ENCODE measurements at regions not wholly inside any gene's neighbourhood (a gene's known extent, or its start where the extent isn't known, plus 50 kb on each side); places are given as distances from the start of the nearest gene placed in this dataset.

DNA sequence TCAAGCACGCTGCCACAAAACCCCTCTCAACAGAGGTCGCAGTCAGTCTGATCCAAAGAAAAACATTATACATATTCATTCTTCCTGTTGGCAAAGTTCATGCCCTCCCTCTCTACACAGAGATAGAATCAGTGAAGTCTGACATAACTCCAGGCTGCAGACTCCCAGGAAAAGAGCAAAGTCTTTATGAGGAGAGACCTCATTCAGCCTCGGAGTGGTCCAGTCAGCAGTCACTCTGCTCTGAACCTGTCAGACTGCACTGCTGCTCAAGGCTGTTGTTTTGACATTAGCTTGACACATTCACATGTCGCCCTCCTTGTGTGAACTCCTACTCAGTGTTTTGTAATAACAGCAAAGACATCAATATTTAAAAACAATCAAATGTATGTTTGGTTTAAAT is 241.2 kb upstream of the G2E3 start:
- intact Hi-C loops (cut with DNase I), result no loop called here
- Histone ChIP-seq H3K9me3 (peaks cover 0 to 3% of the 10 kb centered on the region in 2 donors), H3K4me3 (no peak overlapping the region), H3K36me3 (no peaks in the 10 kb centered on the region), H3K4me1 (ENCODE audit: insufficient read depth) (no peaks in the 10 kb centered on the region), H3K27me3 (no peaks in the 10 kb centered on the region), H3K27ac (no peak overlapping the region)
- 69 to 71% (median 71%) methylated on average over 4 of the region's 4 CpGs for WGBS, 3 donors
- DNase-seq, result no peak
- TF ChIP-seq CTCF (IDR thresholded peaks at IDR 0.05) (no peak), POLR2A (IDR thresholded peaks at IDR 0.05) (no peak), EP300 (IDR thresholded peaks at IDR 0.05) (no peak)

DNA sequence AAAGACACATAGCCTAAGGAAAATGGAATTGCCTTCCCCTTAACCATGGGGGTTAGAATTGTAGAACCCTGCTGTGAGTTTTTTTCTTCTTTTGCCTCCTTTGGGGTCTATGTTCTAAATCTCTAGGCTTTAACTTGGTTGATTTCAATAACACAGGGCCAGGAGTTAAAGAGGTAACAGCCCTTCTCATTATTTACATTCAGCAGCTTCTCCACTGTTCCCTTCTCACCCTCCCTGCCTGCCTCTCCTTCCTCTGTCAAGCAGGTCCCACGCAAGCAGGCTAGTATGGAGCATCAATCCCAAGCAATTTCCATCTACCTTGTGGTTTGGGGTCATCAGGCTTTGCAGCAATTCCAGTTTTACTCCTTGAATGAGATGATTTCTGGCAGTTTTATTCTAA is 236.1 kb upstream of the G2E3 start:
- WGBS, 3 donors, result 38 to 49% (median 44%) methylated on average over 1 of the region's 1 CpG
- no peak overlapping the region for H3K27ac ChIP-seq
- no peaks in the 10 kb centered on the region for H3K27me3 ChIP-seq
- H3K36me3 ChIP-seq, result no peaks in the 10 kb centered on the region
- no peak for DNase-seq
- H3K9me3 ChIP-seq, result no peaks in the 10 kb centered on the region
- H3K4me3 ChIP-seq, result no peak overlapping the region
- intact Hi-C loops (cut with DNase I), result no loop called here
- TF ChIP-seq POLR2A (IDR thresholded peaks at IDR 0.05), result no peak
- no peak for TF ChIP-seq EP300 (IDR thresholded peaks at IDR 0.05)
- no peak for TF ChIP-seq CTCF (IDR thresholded peaks at IDR 0.05)
- H3K4me1 ChIP-seq (ENCODE audit: insufficient read depth), result no peaks in the 10 kb centered on the region

DNA sequence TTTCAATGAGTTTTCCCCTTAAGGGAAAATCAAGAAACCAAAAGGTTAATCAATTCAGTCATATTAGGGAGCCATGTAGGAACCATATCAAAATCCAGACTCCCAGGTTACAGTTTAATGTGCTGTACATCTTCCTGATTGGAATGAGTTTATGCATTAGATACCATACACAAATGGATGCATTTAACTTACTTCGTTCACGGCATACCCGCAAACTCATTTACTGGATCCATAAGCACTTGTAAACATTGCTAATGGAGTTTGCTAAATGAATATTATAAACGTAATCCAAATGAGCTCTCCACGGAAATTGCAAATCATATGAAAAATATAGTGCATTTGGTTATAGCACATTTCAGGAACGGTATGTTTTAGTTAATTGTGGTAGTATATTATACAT is 228.9 kb upstream of the G2E3 start:
- H3K27me3 ChIP-seq, result no peaks in the 10 kb centered on the region
- H3K4me3 ChIP-seq, result no peak overlapping the region
- no peak overlapping the region for H3K27ac ChIP-seq
- DNase-seq, result no peak
- no peaks in the 10 kb centered on the region for H3K36me3 ChIP-seq
- TF ChIP-seq EP300 (IDR thresholded peaks at IDR 0.05) (no peak), CTCF (IDR thresholded peaks at IDR 0.05) (no peak), POLR2A (IDR thresholded peaks at IDR 0.05) (no peak)
- H3K4me1 ChIP-seq (ENCODE audit: insufficient read depth), result no peaks in the 10 kb centered on the region
- intact Hi-C loops (cut with DNase I), result no loop called here
- no peaks in the 10 kb centered on the region for H3K9me3 ChIP-seq
- WGBS, 3 donors, result 86 to 87% (median 87%) methylated on average over 6 of the region's 6 CpGs

GRCh38 chr14:30330445-30330844 is 228.5 kb upstream of the G2E3 start:
- H3K9me3 ChIP-seq, result no peaks in the 10 kb centered on the region
- DNase-seq, result no peak
- no peak overlapping the region for H3K27ac ChIP-seq
- no peaks in the 10 kb centered on the region for H3K27me3 ChIP-seq
- intact Hi-C loops (cut with DNase I), result no loop called here
- TF ChIP-seq CTCF (IDR thresholded peaks at IDR 0.05) (no peak), POLR2A (IDR thresholded peaks at IDR 0.05) (no peak), EP300 (IDR thresholded peaks at IDR 0.05) (no peak)
- H3K36me3 ChIP-seq, result no peaks in the 10 kb centered on the region
- H3K4me3 ChIP-seq, result no peak overlapping the region
- no peaks in the 10 kb centered on the region for H3K4me1 ChIP-seq (ENCODE audit: insufficient read depth)

DNA sequence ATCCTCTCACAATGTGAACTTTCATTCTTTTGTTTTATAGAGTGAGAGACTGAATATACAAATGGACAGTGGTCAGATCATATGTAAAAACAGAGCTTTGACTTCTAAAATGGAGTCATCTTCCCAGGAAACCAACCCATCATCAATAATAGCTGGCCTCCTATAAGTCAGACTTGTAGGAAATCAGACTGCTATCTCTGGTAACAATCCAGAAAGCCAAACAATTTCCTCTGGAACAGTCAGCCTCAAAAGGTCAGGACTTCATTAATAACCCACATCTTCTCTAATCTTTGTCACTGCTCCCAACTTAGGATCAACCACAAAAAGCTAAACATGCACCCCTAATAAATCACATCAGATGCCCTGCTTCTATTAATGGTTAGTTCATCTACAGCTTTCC is 227.9 kb upstream of the G2E3 start:
- no peaks in the 10 kb centered on the region for H3K4me1 ChIP-seq (ENCODE audit: insufficient read depth)
- H3K36me3 ChIP-seq, result no peaks in the 10 kb centered on the region
- H3K4me3 ChIP-seq, result no peak overlapping the region
- H3K27me3 ChIP-seq, result no peaks in the 10 kb centered on the region
- intact Hi-C loops (cut with DNase I), result no loop called here
- H3K27ac ChIP-seq, result no peak overlapping the region
- TF ChIP-seq POLR2A (IDR thresholded peaks at IDR 0.05) (no peak), CTCF (IDR thresholded peaks at IDR 0.05) (no peak), EP300 (IDR thresholded peaks at IDR 0.05) (no peak)
- DNase-seq, result no peak
- no peaks in the 10 kb centered on the region for H3K9me3 ChIP-seq

Measured in ovary (tissue), 7 donors.